Right ventricle myocardium superior (tissue), 1 donor: ENCODE measurements at regions not wholly inside any gene's neighbourhood (a gene's known extent, or its start where the extent isn't known, plus 50 kb on each side); places are given as distances from the start of the nearest gene placed in this dataset.
"Not testable (repeated sequence)": the region's sequence is repeated elsewhere in the genome, so short reads cannot be mapped to it uniquely, and the experiment has no call there.

Experiments
- ATAC-seq: fragments of 200-7000 bp; cut with Tn5 transposase; one replicate; pipeline ENCODE4 v1.9.1; 2020; ENCODE audit warnings: mild to moderate bottlenecking; ENCODE audit not compliant: poor library complexity
- DNase-seq: peaks from one replicate; pipeline ENCODE4 v3.0.0-alpha.2; 2020
- intact Hi-C: fragments of 100-400 bp; cut with DNase I; formaldehyde crosslinking; loops from one replicate; pipeline ENCODE4 v1.11.2; 2022
- donor health status: DM: no; HTN: yes; CAD: no; lungs with severe emphysema.

DNA sequence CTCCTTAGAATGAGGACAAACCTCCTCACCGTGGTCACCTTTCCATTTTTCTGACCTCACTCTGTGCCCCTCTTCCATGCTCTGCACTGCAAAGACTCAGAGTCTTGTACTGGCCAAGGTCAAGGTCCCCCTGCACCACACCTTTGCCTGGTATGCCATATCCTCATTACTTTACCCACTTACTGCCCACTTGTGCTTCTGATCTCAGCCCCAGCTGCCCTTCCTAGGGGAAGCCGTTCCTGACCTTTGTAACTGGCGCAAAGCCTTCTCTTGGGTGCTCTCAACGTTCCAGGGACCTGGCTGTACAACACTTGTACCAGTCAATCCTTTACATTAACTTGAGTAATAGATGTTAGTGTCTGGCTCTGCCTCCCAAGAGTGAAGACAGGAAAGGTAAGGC is 256.0 kb downstream of the SV2B start:
- intact Hi-C loops = no loop called here
- DNase-seq = no peak
- ATAC-seq = no peak

DNA sequence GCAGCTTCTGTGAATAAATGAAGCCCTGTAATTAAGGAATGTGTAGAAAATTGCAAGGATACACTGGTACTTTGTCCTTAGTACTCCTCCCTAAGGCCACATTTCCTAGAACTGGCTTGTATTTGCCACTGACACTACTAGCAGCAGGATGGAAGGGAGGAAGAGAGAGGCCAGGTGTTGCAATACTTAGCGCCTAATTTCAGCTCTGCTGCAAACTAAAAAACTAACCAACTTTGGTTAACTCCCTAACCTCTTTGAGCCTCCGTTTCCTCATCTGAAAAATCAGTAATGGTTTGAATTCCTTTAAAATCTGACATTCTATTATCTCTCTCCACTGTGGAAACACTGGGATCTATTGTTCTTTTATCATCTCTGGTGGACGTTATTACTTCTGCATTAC is 257.0 kb downstream of the SV2B start:
- intact Hi-C loops = no loop called here
- DNase-seq (no peak), ATAC-seq (no peak)

GRCh38 chr15:91357486-91357885 is 257.4 kb downstream of the SV2B start:
- no peak for DNase-seq
- intact Hi-C loops = no loop called here
- ATAC-seq = no peak

GRCh38 chr15:91358405-91358804 is 258.3 kb downstream of the SV2B start:
- intact Hi-C loops = no loop called here
- ATAC-seq = no peak
- no peak for DNase-seq

DNA sequence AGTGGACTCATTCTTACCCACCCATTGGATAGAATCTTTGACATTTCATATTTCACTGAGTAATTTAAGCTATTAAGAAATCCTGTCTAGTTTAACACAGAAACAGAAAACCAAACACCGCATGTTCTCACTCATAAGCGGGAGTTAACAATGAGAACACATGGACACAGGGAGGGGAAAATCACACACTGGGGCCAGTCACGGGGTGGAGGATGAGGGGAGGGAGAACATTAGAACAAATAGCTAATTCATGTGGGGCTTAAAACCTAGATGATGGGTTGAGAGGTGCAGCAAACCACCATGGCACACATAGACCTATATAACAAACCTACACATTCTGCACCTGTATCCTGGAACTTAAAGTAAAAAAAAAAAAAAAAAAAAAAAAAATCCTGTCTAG is 261.6 kb downstream of the SV2B start:
- DNase-seq, ATAC-seq, intact Hi-C loops: not testable (repeated sequence)

DNA sequence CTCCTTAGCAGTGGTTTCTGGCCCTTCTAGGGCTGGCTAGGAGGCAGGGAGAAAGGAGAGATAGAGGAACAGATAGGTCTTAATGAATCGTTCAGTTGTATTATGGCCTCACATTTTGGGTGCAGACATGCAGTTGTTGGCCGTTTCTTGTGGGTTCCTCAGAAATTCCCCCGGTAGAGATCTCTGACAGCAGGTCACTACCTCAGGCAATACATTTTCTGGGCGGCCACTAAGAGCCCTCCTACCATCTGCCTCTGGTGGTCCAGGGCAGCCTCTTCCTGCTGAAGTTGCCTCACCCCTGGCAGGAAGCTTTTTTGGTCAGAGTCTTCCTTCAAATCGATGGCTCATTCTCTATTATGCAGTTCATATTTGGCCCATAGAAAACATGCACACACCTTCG is 266.1 kb downstream of the SV2B start:
- ATAC-seq (no peak), DNase-seq (no peak)
- intact Hi-C loops = no loop called here

- ATAC-seq (no peak), DNase-seq (no peak)
- intact Hi-C loops = no loop called here
Measured at GRCh38 chr15:91368611-91369010, 268.6 kb downstream of the SV2B start.

- DNase-seq = no peak
- intact Hi-C loops = no loop called here
- ATAC-seq = no peak
Measured at GRCh38 chr15:91369823-91370222, 269.8 kb downstream of the SV2B start.

GRCh38 chr15:91371345-91371744 is 271.3 kb downstream of the SV2B start:
- ATAC-seq, DNase-seq, intact Hi-C loops: not testable (repeated sequence)

GRCh38 chr15:91374336-91374735 is 274.3 kb downstream of the SV2B start:
- ATAC-seq = no peak

DNA sequence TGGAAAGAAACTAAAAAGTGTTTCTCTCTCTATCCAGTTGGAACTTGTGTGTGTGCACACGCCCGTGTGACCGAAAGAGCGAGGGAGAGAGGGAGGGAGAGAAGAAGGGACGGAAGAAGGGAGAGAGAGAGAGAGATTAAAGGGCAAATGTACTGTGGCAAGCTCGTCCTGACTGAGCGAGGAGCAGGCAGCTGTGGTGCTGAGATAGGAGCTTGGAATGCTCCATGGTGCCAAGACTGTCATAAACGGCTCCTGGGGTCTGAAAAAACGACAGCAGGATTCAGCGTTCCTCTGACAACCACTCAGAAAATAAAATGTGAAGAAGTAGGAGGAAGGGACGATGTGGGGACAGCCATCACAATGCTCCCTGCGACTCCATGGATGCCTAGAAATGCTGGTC is 276.0 kb downstream of the SV2B start:
- DNase-seq = no peak
- peak; percentile 49 for ATAC-seq
- intact Hi-C loops = no loop called here

More at GRCh38 chr15:91374336-91374735, 274.3 kb downstream of the SV2B start:
- DNase-seq = no peak
- intact Hi-C loops = no loop called here

DNA sequence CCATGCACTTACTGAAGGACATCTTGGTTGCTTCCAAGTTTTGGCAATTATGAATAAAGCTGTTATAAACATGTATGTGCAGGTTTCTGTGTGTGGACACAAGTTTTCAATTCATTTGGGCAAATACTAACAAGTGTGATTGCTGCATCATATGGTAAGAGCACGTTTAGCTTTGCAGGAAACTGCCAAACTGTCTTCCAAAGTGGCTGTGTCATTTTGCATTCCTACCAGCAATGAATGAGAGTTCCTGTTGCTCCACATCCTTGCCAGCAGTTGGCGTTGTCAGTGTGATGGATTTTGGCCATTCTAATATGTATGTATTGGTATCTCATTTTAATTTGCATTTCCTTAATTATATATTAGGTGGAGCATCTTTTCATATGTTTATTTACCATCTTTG is 280.1 kb downstream of the SV2B start:
- no peak for DNase-seq
- intact Hi-C loops = no loop called here
- ATAC-seq = no peak

- intact Hi-C loops = no loop called here
- no peak for ATAC-seq
- DNase-seq = no peak
Measured at GRCh38 chr15:91383532-91383931, 283.5 kb downstream of the SV2B start.

GRCh38 chr15:91384189-91384730 is 284.2 kb downstream of the SV2B start:
- DNase-seq (no peak), ATAC-seq (no peak)
- intact Hi-C loops = no loop called here

DNA sequence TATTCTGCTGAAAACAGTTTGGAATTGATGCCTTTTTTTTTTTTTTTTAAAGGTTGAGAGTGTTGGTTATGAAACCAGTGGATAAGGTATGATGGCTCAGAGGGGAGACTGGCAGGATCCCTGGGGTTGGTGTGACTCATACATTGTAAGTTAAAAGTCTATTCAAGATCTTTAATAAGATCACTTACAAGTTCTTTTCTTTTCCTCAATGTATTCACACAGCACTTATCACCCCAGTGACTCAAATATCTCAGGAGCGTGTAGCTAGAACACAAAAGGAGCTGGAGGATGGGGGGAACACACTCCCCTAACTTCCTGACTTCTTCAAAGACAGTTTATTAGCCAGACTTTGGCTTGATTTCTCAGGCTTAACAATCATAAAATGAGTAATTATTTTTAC is 285.3 kb downstream of the SV2B start:
- intact Hi-C loops = no loop called here
- no peak for ATAC-seq

DNA sequence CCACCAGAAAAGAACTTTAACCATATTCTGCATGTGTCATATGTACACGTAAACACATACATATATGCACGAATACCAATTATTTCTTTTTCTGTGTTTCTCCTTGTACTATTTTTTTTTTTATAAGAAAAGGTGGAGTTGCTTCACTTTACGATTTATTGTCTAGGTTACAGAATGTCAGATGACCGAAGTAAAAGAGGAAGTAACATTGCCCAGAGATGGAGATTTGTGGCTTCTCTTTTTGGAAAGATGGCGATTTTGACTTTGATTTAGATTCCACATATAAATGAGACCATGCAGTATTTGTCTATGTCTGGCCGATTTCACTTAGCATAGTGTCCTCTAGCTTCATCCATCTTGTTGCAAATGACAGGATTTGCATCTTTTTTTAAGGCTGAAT is 293.1 kb downstream of the SV2B start:
- no peak for ATAC-seq
- DNase-seq = no peak
- intact Hi-C loops = no loop called here

More for the DNA sequence above, 285.3 kb downstream of the SV2B start:
- DNase-seq = no peak

GRCh38 chr15:91400481-91400880 is 300.4 kb downstream of the SV2B start:
- intact Hi-C loops = no loop called here
- no peak for DNase-seq
- no peak for ATAC-seq

GRCh38 chr15:91407269-91407889 is 307.3 kb downstream of the SV2B start:
- intact Hi-C loops = no loop called here
- DNase-seq (no peak), ATAC-seq (peak; percentile 60)

DNA sequence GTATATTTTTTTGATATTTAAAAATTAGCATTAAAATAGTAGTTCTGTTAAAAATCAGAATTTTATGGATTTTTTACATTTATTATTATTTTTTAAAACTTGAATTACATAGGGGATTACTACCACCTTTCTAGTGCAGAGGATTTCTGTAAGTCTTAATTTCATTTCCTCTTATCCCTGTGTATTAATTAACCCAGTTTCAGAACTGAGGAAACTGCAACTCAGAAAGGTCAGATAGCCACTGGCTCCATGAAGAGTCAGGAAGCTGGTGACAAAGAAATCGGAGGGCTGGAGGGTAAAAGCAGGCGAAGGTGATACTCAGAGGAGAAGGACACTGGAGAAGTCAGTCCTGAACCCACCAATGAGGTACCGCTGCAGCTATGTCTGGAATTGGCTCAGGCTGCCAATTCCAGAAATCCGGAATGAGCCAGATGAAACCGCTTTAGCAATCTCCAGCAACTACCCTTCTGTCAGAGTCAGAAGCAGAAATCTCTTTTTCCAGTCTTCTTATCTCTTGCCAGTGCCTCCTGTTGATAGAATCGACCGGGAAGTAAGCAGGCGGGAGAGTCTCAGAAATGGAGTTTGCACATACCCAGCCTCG is 308.5 kb downstream of the SV2B start:
- DNase-seq (no peak), ATAC-seq (peak; percentile 89)
- intact Hi-C loops = no loop called here

DNA sequence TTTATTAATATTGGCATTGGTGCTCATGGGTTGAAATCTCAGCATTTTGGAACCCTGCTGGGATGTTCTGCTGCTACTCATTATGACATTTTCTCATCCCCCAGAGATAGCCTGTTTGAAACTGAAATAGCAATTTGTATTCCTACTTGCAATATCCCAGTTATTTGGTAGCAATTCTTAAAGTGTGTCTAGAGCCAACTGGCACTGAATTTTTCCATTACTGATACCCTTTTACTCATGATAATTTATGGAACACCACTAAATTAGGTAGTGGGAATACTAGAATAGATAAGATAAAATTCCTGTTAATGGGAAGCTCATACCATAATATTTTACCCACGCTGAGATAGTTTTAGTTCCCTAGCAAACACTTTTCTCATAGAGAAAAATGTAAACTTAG is 309.3 kb downstream of the SV2B start:
- ATAC-seq = peak; percentile 38
- no peak for DNase-seq
- intact Hi-C loops = no loop called here

GRCh38 chr15:91411586-91411985 is 311.5 kb downstream of the SV2B start:
- intact Hi-C loops = no loop called here
- no peak for DNase-seq
- no peak for ATAC-seq
